HFFc6 (cell line): ENCODE measurements at regions not wholly inside any gene's neighbourhood (a gene's known extent, or its start where the extent isn't known, plus 50 kb on each side); places are given as distances from the start of the nearest gene placed in this dataset.

ENCODE experiments used
- DNase-seq: peaks from one replicate; pipeline ENCODE4 v3.0.0-alpha.2; 2018
- H3K27ac Mint-ChIP-seq: 2 replicates; pipeline ENCODE4 v1.8.0; 2020; ENCODE audit warnings: mild to moderate bottlenecking, mixed read lengths
- H3K27me3 Mint-ChIP-seq: 2 replicates; pipeline ENCODE4 v1.8.0; 2021; ENCODE audit warnings: mild to moderate bottlenecking, moderate library complexity, mixed read lengths; ENCODE audit not compliant: insufficient read depth
- H3K36me3 Mint-ChIP-seq: 2 replicates; pipeline ENCODE4 v1.8.0; 2021; ENCODE audit warnings: low read depth, mixed read lengths
- H3K4me1 Mint-ChIP-seq: 2 replicates; pipeline ENCODE4 v1.8.0; 2020; ENCODE audit warnings: low read depth, mixed read lengths
- H3K4me3 Mint-ChIP-seq: 2 replicates; pipeline ENCODE4 v1.8.0; 2020; ENCODE audit warnings: mild to moderate bottlenecking, moderate library complexity, mixed read lengths
- H3K9me3 Mint-ChIP-seq: 2 replicates; pipeline ENCODE4 v1.8.0; 2020; ENCODE audit warnings: mild to moderate bottlenecking, mixed read lengths
- CTCF ChIP-seq: fragments of 200-600 bp; sonication (generic); IDR thresholded peaks from 2 replicates; pipeline ENCODE4 v1.5.0; 2021; ENCODE audit warnings: antibody characterized with exemption, mild to moderate bottlenecking

- no peaks in the 10 kb centered on the region for H3K36me3 Mint-ChIP-seq
- H3K27me3 Mint-ChIP-seq: peaks cover 1% of the 10 kb centered on the region; the same call in 1 of the 2 replicates
Measured at GRCh38 chr11:116386118-116386699, 386.6 kb downstream of the BUD13 start.

GRCh38 chr11:116384876-116385275, 387.9 kb downstream of the BUD13 start:
- no peaks in the 10 kb centered on the region for H3K36me3 Mint-ChIP-seq
- H3K9me3 Mint-ChIP-seq: peaks cover 28% of the 10 kb centered on the region
- no peak for TF ChIP-seq CTCF
- DNase-seq: no peak
- peaks cover 1% of the 10 kb centered on the region; the same call in 1 of the 2 replicates for H3K27me3 Mint-ChIP-seq
- no peak overlapping the region for H3K27ac Mint-ChIP-seq
- H3K4me1 Mint-ChIP-seq: no peaks in the 10 kb centered on the region
- H3K4me3 Mint-ChIP-seq: no peak overlapping the region

More at GRCh38 chr11:116386118-116386699, 386.6 kb downstream of the BUD13 start:
- H3K4me3 Mint-ChIP-seq: no peak overlapping the region
- TF ChIP-seq CTCF: no peak
- H3K27ac Mint-ChIP-seq: no peak overlapping the region
- DNase-seq: no peak
- no peaks in the 10 kb centered on the region for H3K4me1 Mint-ChIP-seq
- peaks cover 31% of the 10 kb centered on the region for H3K9me3 Mint-ChIP-seq

GRCh38 chr11:116384407-116384806, 388.4 kb downstream of the BUD13 start:
- peaks cover 1% of the 10 kb centered on the region; the same call in 1 of the 2 replicates for H3K27me3 Mint-ChIP-seq
- H3K4me3 Mint-ChIP-seq: no peak overlapping the region
- no peak overlapping the region for H3K27ac Mint-ChIP-seq
- no peaks in the 10 kb centered on the region for H3K4me1 Mint-ChIP-seq
- TF ChIP-seq CTCF: no peak
- no peaks in the 10 kb centered on the region for H3K36me3 Mint-ChIP-seq
- peaks cover 26% of the 10 kb centered on the region for H3K9me3 Mint-ChIP-seq
- DNase-seq: no peak

- Mint-ChIP-seq H3K4me1 (no peaks in the 10 kb centered on the region), H3K36me3 (peaks cover 5% of the 10 kb centered on the region; the same call in 1 of the 2 replicates), H3K4me3 (no peak overlapping the region), H3K27ac (no peak overlapping the region), H3K9me3 (peaks cover 49% of the 10 kb centered on the region), H3K27me3 (no peaks in the 10 kb centered on the region; the same call in 1 of the 2 replicates)
- TF ChIP-seq CTCF: no peak
- no peak for DNase-seq
Measured at GRCh38 chr11:116379185-116379828, 393.5 kb downstream of the BUD13 start.

- H3K27ac Mint-ChIP-seq: no peak overlapping the region
- no peaks in the 10 kb centered on the region; the same call in 1 of the 2 replicates for H3K27me3 Mint-ChIP-seq
Measured at GRCh38 chr11:116376547-116376946, 396.2 kb downstream of the BUD13 start.

More at GRCh38 chr11:116376547-116376946, 396.2 kb downstream of the BUD13 start:
- Mint-ChIP-seq H3K4me1 (no peaks in the 10 kb centered on the region), H3K4me3 (no peak overlapping the region), H3K36me3 (peaks cover 5% of the 10 kb centered on the region; the same call in 1 of the 2 replicates), H3K9me3 (peaks cover 62% of the 10 kb centered on the region)
- TF ChIP-seq CTCF: no peak
- DNase-seq: no peak
